ENCODE measurements at regions not wholly inside any gene's neighbourhood (a gene's known extent, or its start where the extent isn't known, plus 50 kb on each side); places are given as distances from the start of the nearest gene placed in this dataset.

GRCh38 chr6:167404385-167405049 is 79.6 kb downstream of the TTLL2 start:
- no peak for TF ChIP-seq HDGF (IDR thresholded peaks at IDR 0.05; ENCODE audit: borderline replicate concordance)
- TF ChIP-seq BHLHE40 (IDR thresholded peaks at IDR 0.05; ENCODE audit: borderline replicate concordance): no peak
- no peak for TF ChIP-seq TARDBP (IDR thresholded peaks at IDR 0.05)
- TF ChIP-seq SP1 (IDR thresholded peaks at IDR 0.05): no peak
- TF ChIP-seq FOXA1 (IDR thresholded peaks at IDR 0.05): no peak

Measured in HEK293T (cell line).